OCI-LY3 (cell line): ENCODE measurements at regions not wholly inside any gene's neighbourhood (a gene's known extent, or its start where the extent isn't known, plus 50 kb on each side); places are given as distances from the start of the nearest gene placed in this dataset.

ENCODE experiments used
- H2AFZ ChIP-seq: fragments of 200-600, 300-600 bp; shearing (Covaris generic); 2 replicates; pipeline ENCODE4 v1.6.0; 2014; ENCODE audit warnings: antibody characterized with exemption, low read depth, low read length
- H3K27ac ChIP-seq: fragments of 200-600, 300-600 bp; sonication (generic); 2 replicates; pipeline ENCODE4 v1.5.1; 2014; ENCODE audit warnings: mild to moderate bottlenecking, low read length, moderate library complexity, mixed read lengths
- H3K27me3 ChIP-seq: fragments of 200-600, 300-600 bp; sonication (generic); 2 replicates; pipeline ENCODE4 v1.6.1; 2014; ENCODE audit warnings: low read depth, low read length, mixed read lengths
- H3K36me3 ChIP-seq: fragments of 200-600, 300-600 bp; sonication (generic); replicated peaks from 2 replicates; pipeline ENCODE3; 2014; ENCODE audit warnings: low read depth, low read length, mixed read lengths
- H3K4me1 ChIP-seq: fragments of 300-600, 200-600 bp; sonication (generic); 2 replicates; pipeline ENCODE4 v1.6.1; 2014; ENCODE audit warnings: low read length, mixed read lengths
- H3K4me2 ChIP-seq: fragments of 200-600, 300-600 bp; sonication (generic); 2 replicates; pipeline ENCODE4 v1.6.1; 2014; ENCODE audit warnings: low read length, mixed read lengths
- H3K4me3 ChIP-seq: fragments of 300-600, 200-600 bp; sonication (generic); 2 replicates; pipeline ENCODE4 v1.5.1; 2014; ENCODE audit warnings: antibody characterized with exemption, mild to moderate bottlenecking, low read length, moderate library complexity
- H3K79me2 ChIP-seq: fragments of 300-600, 200-600 bp; shearing (Covaris generic); 2 replicates; pipeline ENCODE4 v1.6.1; 2014; ENCODE audit warnings: mild to moderate bottlenecking, low read length, mixed read lengths
- H3K9ac ChIP-seq: fragments of 300-600, 200-600 bp; shearing (Covaris generic); 2 replicates; pipeline ENCODE4 v1.6.0; 2014; ENCODE audit warnings: mild to moderate bottlenecking, low read length, moderate library complexity
- H3K9me3 ChIP-seq: fragments of 200-600, 300-600 bp; shearing (Covaris generic); 2 replicates; pipeline ENCODE4 v1.6.1; 2014; ENCODE audit warnings: low read length, mixed read lengths; ENCODE audit not compliant: insufficient read depth
- H4K20me1 ChIP-seq: fragments of 200-600, 300-600 bp; sonication (generic); 2 replicates; pipeline ENCODE4 v1.6.1; 2016; ENCODE audit warnings: low read length, mixed read lengths; ENCODE audit not compliant: insufficient read depth
- EZH2phosphoT487 ChIP-seq: fragments of 200-600 bp; shearing (Covaris generic); IDR thresholded peaks from 2 replicates; pipeline ENCODE4 v1.6.1; 2018; ENCODE audit warnings: antibody characterized with exemption, mixed run types, low read depth
- TF ChIP-seq, protein P1 (sequence below): fragments of 200-600, 300-600 bp; sonication (generic); IDR thresholded peaks from 2 replicates; pipeline ENCODE4 v1.5.1; 2014; ENCODE audit warnings: antibody characterized with exemption, low read length, low read depth

GRCh38 chr6:54706844-54707605 lies 139.5 kb upstream of the FAM83B start:
- H3K9me3 ChIP-seq = no peaks in the 10 kb centered on the region
- H3K79me2 ChIP-seq = no peaks in the 10 kb centered on the region
- H2AFZ ChIP-seq = no peak overlapping the region
- no peak overlapping the region for H3K9ac ChIP-seq
- no peaks in the 10 kb centered on the region for H4K20me1 ChIP-seq
- TF ChIP-seq, protein P1, sequence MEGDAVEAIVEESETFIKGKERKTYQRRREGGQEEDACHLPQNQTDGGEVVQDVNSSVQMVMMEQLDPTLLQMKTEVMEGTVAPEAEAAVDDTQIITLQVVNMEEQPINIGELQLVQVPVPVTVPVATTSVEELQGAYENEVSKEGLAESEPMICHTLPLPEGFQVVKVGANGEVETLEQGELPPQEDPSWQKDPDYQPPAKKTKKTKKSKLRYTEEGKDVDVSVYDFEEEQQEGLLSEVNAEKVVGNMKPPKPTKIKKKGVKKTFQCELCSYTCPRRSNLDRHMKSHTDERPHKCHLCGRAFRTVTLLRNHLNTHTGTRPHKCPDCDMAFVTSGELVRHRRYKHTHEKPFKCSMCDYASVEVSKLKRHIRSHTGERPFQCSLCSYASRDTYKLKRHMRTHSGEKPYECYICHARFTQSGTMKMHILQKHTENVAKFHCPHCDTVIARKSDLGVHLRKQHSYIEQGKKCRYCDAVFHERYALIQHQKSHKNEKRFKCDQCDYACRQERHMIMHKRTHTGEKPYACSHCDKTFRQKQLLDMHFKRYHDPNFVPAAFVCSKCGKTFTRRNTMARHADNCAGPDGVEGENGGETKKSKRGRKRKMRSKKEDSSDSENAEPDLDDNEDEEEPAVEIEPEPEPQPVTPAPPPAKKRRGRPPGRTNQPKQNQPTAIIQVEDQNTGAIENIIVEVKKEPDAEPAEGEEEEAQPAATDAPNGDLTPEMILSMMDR = no peak
- TF ChIP-seq EZH2phosphoT487 = no peak
- H3K4me3 ChIP-seq = no peak overlapping the region
- H3K27me3 ChIP-seq = no peaks in the 10 kb centered on the region
- no peaks in the 10 kb centered on the region for H3K4me1 ChIP-seq
- H3K36me3 ChIP-seq = no peaks in the 10 kb centered on the region
- H3K4me2 ChIP-seq = no peak overlapping the region
- no peak overlapping the region for H3K27ac ChIP-seq

DNA sequence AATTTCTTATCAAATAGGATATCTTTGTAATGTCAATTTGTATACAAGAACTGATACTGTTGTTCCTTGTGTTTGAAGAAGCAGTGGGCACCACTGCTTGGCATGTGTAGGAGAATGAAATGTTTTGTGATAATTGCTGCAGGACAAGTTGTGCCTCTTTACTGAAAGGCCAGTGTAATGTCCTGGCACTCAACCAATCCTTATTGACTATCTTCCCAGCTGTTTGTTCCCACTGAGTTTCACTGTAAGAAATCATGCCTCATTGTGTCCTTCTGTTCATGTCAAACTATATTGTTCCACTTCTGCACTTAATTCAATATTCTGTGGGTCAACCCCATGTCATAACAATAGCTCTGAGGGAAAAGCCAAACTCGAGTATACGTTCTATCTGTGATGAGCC lies 136.1 kb upstream of the FAM83B start:
- H3K4me3 ChIP-seq = no peak overlapping the region
- no peak overlapping the region for H3K4me2 ChIP-seq
- no peak overlapping the region for H3K9ac ChIP-seq
- H4K20me1 ChIP-seq = no peaks in the 10 kb centered on the region
- no peak overlapping the region for H2AFZ ChIP-seq
- H3K27me3 ChIP-seq = no peaks in the 10 kb centered on the region
- H3K79me2 ChIP-seq = no peaks in the 10 kb centered on the region
- TF ChIP-seq, protein P1 = no peak
- TF ChIP-seq EZH2phosphoT487 = no peak
- H3K4me1 ChIP-seq = peaks cover 12% of the 10 kb centered on the region
- H3K9me3 ChIP-seq = no peaks in the 10 kb centered on the region
- H3K27ac ChIP-seq = no peak overlapping the region
- H3K36me3 ChIP-seq = no peaks in the 10 kb centered on the region

DNA sequence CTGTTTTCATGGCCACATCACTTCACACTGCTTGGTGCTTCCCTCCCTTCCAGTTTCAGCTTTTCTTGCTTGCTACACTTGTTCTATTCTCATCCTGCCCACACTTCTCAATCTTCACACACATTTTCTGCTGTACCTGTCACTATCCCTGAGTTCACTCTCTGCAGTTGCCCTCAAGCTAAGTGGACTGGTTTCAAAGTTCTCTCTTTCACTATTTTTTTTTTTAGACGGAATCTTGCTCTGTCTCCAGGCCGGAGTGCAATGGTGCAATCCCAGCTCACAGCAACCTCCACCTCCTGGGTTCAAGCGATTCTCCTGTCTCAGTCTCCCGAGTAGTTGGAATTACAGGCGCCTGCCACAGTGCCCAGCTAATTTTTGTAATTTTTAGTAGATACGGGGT lies 130.6 kb upstream of the FAM83B start:
- no peak overlapping the region for H3K4me3 ChIP-seq
- peaks cover 3% of the 10 kb centered on the region; the same call in 1 of the 2 replicates for H3K27me3 ChIP-seq
- no peaks in the 10 kb centered on the region for H3K9me3 ChIP-seq
- H3K4me1 ChIP-seq = peaks cover 12% of the 10 kb centered on the region
- H3K27ac ChIP-seq = no peak overlapping the region
- no peaks in the 10 kb centered on the region for H4K20me1 ChIP-seq
- H3K36me3 ChIP-seq = no peaks in the 10 kb centered on the region
- TF ChIP-seq, protein P1 = no peak
- no peak for TF ChIP-seq EZH2phosphoT487
- H2AFZ ChIP-seq = no peak overlapping the region
- H3K9ac ChIP-seq = no peak overlapping the region
- H3K79me2 ChIP-seq = no peaks in the 10 kb centered on the region
- H3K4me2 ChIP-seq = no peak overlapping the region

- Histone ChIP-seq H3K79me2 (no peaks in the 10 kb centered on the region), H3K36me3 (no peaks in the 10 kb centered on the region), H4K20me1 (no peaks in the 10 kb centered on the region), H3K4me2 (no peak overlapping the region), H3K9me3 (no peaks in the 10 kb centered on the region), H3K27me3 (peaks cover 3% of the 10 kb centered on the region; the same call in 1 of the 2 replicates), H3K4me1 (peaks cover 12% of the 10 kb centered on the region), H3K4me3 (no peak overlapping the region), H2AFZ (no peak overlapping the region), H3K27ac (no peak overlapping the region), H3K9ac (no peak overlapping the region)
- TF ChIP-seq EZH2phosphoT487 = no peak
- TF ChIP-seq, protein P1 = no peak
Measured at GRCh38 chr6:54716877-54717276, 129.7 kb upstream of the FAM83B start.
